GM12875 (cell line): ENCODE measurements at regions not wholly inside any gene's neighbourhood (a gene's known extent, or its start where the extent isn't known, plus 50 kb on each side); places are given as distances from the start of the nearest gene placed in this dataset.

Experiments
- H3K4me3 ChIP-seq: one replicate; pipeline ENCODE4 v1.5.1; 2011; ENCODE audit warnings: low read depth, low read length, control low read depth
- CTCF ChIP-seq: IDR thresholded peaks from 2 replicates; pipeline ENCODE4 v1.5.1; 2011; ENCODE audit warnings: low read depth, mild to moderate bottlenecking, control low read depth, inconsistent platforms, low read length, moderate library complexity, borderline replicate concordance; ENCODE audit not compliant: insufficient read depth

GRCh38 chr21:35412231-35412630 lies 363.1 kb upstream of the RUNX1 start:
- no peak for TF ChIP-seq CTCF
- no peak overlapping the region for H3K4me3 ChIP-seq

- no peak for TF ChIP-seq CTCF
- no peak overlapping the region for H3K4me3 ChIP-seq
Observed at GRCh38 chr21:35411434-35411833, 362.3 kb upstream of the RUNX1 start.

- no peak for TF ChIP-seq CTCF
Observed at GRCh38 chr21:35410656-35411055, 361.6 kb upstream of the RUNX1 start.

GRCh38 chr21:35410123-35410522 lies 361.0 kb upstream of the RUNX1 start:
- H3K4me3 ChIP-seq, result no peak overlapping the region
- TF ChIP-seq CTCF, result no peak

More at GRCh38 chr21:35410656-35411055, 361.6 kb upstream of the RUNX1 start:
- H3K4me3 ChIP-seq, result no peak overlapping the region

GRCh38 chr21:35408401-35408800 lies 359.3 kb upstream of the RUNX1 start:
- no peak for TF ChIP-seq CTCF
- no peak overlapping the region for H3K4me3 ChIP-seq

GRCh38 chr21:35406635-35407034 lies 357.5 kb upstream of the RUNX1 start:
- TF ChIP-seq CTCF, result no peak
- no peak overlapping the region for H3K4me3 ChIP-seq

GRCh38 chr21:35405981-35406380 lies 356.9 kb upstream of the RUNX1 start:
- no peak overlapping the region for H3K4me3 ChIP-seq
- no peak for TF ChIP-seq CTCF
